GM11168 (cell line): ENCODE measurements at regions not wholly inside any gene's neighbourhood (a gene's known extent, or its start where the extent isn't known, plus 50 kb on each side); places are given as distances from the start of the nearest gene placed in this dataset.
"Not testable (repeated sequence)": the region's sequence is repeated elsewhere in the genome, so short reads cannot be mapped to it uniquely, and the experiment has no call there.

Experiments
- in situ Hi-C: fragments of 300-500 bp; cut with MboI; formaldehyde crosslinking; loops from one replicate; pipeline ENCODE4 v1.12.0; 2022; ENCODE audit warnings: low sequenced_read_pairs; ENCODE audit not compliant: unreplicated experiment

- in situ Hi-C loops: no loop called here
These were observed 443.9 kb downstream of the MIAT start for GRCh38 chr22:27101288-27101687.

- in situ Hi-C loops: no loop called here
These were observed 447.1 kb downstream of the MIAT start for GRCh38 chr22:27104449-27104848.

GRCh38 chr22:27105142-27106025, 448.0 kb downstream of the MIAT start:
- in situ Hi-C loops: no loop called here

GRCh38 chr22:27106985-27107384, 449.6 kb downstream of the MIAT start:
- in situ Hi-C loops: no loop called here

GRCh38 chr22:27107386-27107785, 450.0 kb downstream of the MIAT start:
- in situ Hi-C loops: no loop called here

- in situ Hi-C loops: no loop called here
These were observed 450.4 kb downstream of the MIAT start for GRCh38 chr22:27107824-27108223.

GRCh38 chr22:27108425-27109114, 451.2 kb downstream of the MIAT start:
- in situ Hi-C loops: no loop called here

GRCh38 chr22:27109406-27109805, 452.0 kb downstream of the MIAT start:
- in situ Hi-C loops: not testable (repeated sequence)

- in situ Hi-C loops: no loop called here
These were observed 453.5 kb downstream of the MIAT start for GRCh38 chr22:27110665-27111451.

- in situ Hi-C loops: no loop called here
These were observed 454.6 kb downstream of the MIAT start for GRCh38 chr22:27111796-27112672.

- in situ Hi-C loops: no loop called here
These were observed 455.8 kb downstream of the MIAT start for GRCh38 chr22:27113211-27113635.

- in situ Hi-C loops: no loop called here
These were observed 456.3 kb downstream of the MIAT start for GRCh38 chr22:27113641-27114040.

- in situ Hi-C loops: no loop called here
These were observed 456.8 kb downstream of the MIAT start for GRCh38 chr22:27114186-27114585.

- in situ Hi-C loops: no loop called here
These were observed 458.0 kb downstream of the MIAT start for GRCh38 chr22:27115410-27115809.

GRCh38 chr22:27115816-27116256, 458.4 kb downstream of the MIAT start:
- in situ Hi-C loops: no loop called here

GRCh38 chr22:27116312-27117086, 459.1 kb downstream of the MIAT start:
- in situ Hi-C loops: no loop called here

- in situ Hi-C loops: no loop called here
These were observed 462.6 kb downstream of the MIAT start for GRCh38 chr22:27120036-27120435.

GRCh38 chr22:27122574-27122973, 465.2 kb downstream of the MIAT start:
- in situ Hi-C loops: no loop called here

- in situ Hi-C loops: no loop called here
These were observed 466.5 kb downstream of the MIAT start for GRCh38 chr22:27123880-27124279.
